HG02885 (cell line): ENCODE measurements at regions not wholly inside any gene's neighbourhood (a gene's known extent, or its start where the extent isn't known, plus 50 kb on each side); places are given as distances from the start of the nearest gene placed in this dataset.
"Not testable (repeated sequence)": the region's sequence is repeated elsewhere in the genome, so short reads cannot be mapped to it uniquely, and the experiment has no call there.

Experiments used
- ATAC-seq: cut with Tn5 transposase; IDR thresholded peaks from one replicate; pipeline ENCODE4 v1.9.1; 2021; ENCODE audit warnings: mild to moderate bottlenecking; ENCODE audit not compliant: unreplicated experiment, poor library complexity

DNA sequence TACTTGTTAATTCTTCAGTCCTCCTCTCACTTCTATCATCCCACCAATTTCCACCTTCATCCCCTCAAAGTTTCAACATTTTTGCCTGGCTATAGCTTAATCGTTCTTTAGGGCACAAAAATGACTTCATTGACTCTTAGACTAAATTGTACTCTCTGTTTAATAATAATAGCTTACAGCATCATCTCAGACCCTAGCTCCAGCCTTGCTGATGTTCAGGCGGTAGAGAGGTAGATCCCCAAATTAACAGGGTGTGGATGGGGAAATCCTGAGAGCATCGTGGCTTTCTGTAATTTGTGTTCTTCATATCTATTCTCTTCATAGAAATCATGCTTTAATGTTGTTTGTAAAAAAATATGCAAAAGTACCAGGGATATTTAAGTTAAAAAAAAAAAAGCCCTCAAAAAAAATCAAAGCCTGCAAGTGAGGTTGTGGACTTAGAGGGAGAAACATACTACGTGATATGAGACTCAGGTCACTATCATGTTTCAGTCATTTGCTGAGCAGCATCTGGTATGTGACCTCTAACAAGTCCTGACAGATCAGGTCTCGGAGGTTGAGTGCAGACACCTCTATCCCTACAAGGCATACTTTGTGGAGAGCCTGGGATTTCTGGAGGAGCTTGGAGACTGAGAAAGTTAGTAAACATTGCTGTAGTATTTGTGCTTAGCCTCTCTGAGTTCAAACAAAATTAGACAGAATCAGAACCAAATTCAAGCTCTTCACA, 1063.3 kb upstream of the CITED2 start:
- ATAC-seq: no peak

DNA sequence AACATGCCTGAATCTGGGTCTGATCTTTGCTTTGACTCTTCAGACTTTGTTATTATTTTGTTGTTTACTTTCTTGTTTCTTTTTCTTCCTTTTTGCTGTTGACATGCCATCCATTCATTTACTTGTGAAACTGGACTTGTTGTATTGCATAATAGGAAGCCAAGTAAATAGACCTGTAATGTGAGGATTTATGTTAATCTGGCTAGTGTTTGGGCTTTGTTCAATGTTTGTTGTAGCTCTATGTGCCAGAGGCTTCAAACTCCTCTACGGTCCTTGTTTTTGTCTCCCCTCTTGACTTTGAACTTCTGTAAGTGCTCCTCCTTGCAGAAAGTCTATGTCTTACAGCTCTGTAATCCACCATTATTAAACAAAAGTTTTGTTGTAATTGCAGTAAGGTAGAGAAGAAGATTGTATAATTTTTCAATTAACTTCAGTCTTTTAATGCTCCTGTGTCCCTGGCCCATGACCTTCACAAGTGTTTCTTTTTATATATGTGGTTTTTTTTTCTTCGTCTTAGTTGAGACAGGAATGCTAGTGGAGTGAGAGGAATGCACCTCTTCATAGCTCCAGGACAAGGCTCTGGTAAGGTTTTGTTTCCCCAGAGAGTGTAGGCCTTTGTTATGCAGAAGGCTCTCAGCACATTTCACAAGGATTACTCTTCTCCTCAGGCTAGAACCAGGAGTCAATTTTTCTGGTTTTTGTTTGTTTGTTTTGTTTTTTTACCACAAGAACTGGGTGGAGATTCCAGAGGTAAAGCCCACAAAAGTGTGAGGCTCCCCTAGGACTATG, 1061.8 kb upstream of the CITED2 start:
- no peak for ATAC-seq

- ATAC-seq: no peak
These were observed 1060.3 kb upstream of the CITED2 start for GRCh38 chr6:140434761-140435160.

DNA sequence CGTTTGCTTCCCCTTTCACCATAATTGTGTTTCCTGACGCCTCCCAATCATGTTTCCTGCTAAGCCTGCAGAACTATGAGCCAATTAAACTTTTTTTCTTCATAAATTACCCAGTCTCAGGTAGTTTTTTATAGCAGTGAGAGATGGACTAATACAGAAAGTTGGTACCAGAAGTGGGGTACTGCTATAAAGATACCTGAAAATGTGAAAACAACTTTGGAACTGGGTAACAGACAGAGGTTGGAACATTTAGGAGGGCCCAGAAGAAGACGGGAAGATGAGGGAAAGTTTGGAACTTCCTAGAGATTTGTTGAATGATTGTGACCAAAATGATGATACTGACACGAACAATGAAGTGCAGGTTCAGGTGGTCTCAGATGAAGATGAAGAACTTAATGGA, 1058.6 kb upstream of the CITED2 start:
- no peak for ATAC-seq

DNA sequence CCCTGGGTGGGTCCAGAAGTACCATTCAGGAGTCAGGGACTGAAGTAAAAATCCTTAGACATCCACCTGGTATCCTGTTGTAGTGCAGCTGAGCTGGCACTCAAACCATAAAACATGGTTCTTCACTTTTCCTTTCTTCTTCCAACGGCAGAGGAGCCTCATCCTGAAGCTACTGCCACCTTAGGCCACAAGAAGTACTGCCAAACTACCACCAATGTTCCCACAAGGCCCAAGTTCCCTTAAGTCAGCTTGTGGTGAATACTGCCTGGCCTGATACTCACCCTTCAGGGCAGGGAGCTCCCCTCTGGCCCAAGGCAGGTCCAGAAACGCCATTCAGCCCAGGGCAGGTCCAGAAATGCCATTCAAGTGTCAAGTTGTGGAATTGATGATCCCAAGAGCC, 1053.4 kb upstream of the CITED2 start:
- ATAC-seq: no peak

- ATAC-seq: no peak
These were observed 1040.6 kb upstream of the CITED2 start for GRCh38 chr6:140414966-140415620.

DNA sequence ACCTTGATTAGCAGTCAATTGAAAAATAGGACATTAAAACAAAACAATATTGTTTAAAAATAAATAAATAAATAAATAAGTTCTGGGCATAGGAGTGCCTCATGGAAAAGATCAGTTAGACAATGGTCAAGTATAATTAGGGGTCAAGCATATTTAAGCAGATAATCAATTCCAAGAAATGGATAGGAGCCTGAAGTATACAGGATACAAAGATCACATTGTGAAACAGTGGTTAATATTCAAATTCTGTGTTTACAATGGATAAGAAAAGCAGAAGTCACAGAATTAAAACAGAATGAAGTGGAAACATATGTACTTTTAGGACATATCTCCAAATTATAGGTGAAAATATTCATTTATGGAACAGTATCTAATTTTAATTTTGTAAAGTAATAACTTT, 1028.6 kb upstream of the CITED2 start:
- no peak for ATAC-seq

DNA sequence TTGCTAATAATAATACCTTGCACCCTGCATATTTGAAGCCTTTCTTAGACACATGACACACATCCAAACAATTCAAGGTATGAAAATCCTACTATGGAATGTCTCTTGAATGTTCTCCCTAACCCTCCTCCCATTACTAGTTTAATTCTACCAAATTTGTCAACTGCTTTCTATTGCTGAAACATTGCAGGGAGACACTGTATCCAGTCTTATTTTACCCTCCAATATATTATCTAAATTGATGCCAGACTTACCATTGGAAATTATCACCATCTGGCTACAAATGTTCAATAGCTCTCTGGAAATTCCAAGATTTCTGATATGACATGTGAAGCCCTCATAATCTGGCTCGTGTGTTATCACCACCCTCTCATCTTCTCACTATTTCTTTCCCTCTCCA, 1027.3 kb upstream of the CITED2 start:
- ATAC-seq: no peak

- ATAC-seq: no peak
These were observed 1023.6 kb upstream of the CITED2 start for GRCh38 chr6:140398076-140398475.

- ATAC-seq: no peak
These were observed 1022.7 kb upstream of the CITED2 start for GRCh38 chr6:140397106-140397505.

- ATAC-seq: no peak
These were observed 1019.5 kb upstream of the CITED2 start for GRCh38 chr6:140393665-140394540.

- no peak for ATAC-seq
These were observed 1014.4 kb upstream of the CITED2 start for GRCh38 chr6:140388815-140389214.

GRCh38 chr6:140388192-140388802, 1013.8 kb upstream of the CITED2 start:
- no peak for ATAC-seq

DNA sequence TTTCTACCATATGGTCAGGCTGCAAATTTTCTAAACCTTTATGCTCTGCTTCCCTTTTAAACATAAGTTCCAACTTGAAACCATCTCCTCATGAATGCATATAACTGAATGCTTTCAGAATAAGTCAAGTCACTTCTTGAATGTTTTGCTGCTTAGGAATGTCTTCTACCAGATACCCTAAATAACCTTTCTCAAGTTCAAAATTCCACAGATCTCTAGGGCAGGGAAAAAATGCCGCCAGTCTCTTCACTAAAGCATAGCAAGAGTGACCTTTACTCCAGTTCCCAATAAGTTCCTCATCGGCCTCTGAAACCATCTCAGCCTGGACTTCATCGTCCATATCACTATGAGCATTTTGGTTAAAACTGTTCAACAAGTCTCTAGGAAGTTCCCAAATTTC, 1011.2 kb upstream of the CITED2 start:
- no peak for ATAC-seq

- ATAC-seq: no peak
These were observed 1007.9 kb upstream of the CITED2 start for GRCh38 chr6:140382355-140382754.

- no peak for ATAC-seq
These were observed 1006.2 kb upstream of the CITED2 start for GRCh38 chr6:140380427-140381218.

GRCh38 chr6:140379919-140380318, 1005.5 kb upstream of the CITED2 start:
- ATAC-seq: no peak

GRCh38 chr6:140376209-140376608, 1001.8 kb upstream of the CITED2 start:
- no peak for ATAC-seq

DNA sequence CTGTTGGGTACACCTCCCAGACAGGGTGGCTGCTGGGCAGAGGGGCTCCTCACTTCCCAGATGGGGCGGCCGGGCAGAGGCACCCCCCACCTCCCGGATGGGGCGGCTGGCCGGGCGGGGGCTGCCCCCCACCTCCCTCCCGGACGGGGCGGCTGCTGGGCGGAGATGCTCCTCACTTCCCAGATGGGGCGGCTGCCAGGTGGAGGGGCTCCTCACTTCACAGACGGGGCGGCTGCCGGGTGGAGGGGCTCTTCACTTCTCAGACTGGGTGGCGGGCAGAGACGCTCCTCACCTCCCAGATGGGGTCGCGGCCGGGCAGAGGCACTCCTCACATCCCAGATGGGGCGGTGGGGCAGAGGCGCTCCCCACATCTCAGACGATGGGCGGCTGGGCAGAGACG, 999.3 kb upstream of the CITED2 start:
- ATAC-seq: not testable (repeated sequence)
